Limb (tissue), 2 donors: ENCODE measurements at regions not wholly inside any gene's neighbourhood (a gene's known extent, or its start where the extent isn't known, plus 50 kb on each side); places are given as distances from the start of the nearest gene placed in this dataset.
A peak's percentile ranks its signal among the peaks of the same experiment; 100 is the strongest.
"Not testable (repeated sequence)": the region's sequence is repeated elsewhere in the genome, so short reads cannot be mapped to it uniquely, and the experiment has no call there.

ENCODE experiments used
- DNase-seq, 2 donors: peaks; one replicate each; pipeline ENCODE4 v3.0.0-alpha.2; 2016; ENCODE audit errors: extremely low spot score in 2 of 2

DNA sequence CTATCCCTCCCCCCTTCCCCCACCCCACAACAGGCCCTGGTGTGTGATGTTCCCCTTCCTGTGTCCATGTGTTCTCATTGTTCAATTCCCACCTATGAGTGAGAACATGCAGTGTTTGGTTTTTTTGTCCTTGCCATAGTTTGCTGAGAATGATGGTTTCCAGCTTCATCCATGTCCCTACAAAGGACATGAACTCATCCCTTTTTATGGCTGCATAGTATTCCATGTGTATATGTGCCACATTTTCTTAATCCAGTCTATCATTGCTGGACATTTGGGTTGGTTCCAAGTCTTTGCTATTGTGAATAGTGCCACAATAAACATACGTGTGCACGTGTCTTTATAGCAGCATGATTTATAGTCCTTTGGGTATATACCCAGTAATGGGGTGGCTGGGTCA is 52.3 kb upstream of the MAN1A2 start:
- DNase-seq = not testable (repeated sequence)

DNA sequence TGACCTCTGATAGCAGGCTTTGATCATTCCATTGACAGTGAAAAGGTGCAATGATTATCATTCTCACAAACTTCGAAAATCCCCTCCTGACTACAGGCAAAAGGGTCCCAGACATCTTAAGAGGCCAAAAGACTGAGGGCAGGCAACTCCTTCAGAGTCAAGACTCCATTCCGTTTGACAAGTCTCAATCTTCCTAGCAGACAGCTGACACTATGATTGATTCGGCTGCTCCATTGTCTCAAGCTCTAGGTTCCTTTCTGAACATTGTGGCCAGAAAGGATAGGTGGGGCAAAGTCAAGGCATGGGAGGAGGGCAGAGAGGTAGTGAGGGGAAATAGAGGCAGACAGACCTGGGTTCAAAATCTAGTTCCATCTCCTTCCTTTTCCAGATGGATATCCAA is 53.7 kb upstream of the MAN1A2 start:
- DNase-seq = no peak

DNA sequence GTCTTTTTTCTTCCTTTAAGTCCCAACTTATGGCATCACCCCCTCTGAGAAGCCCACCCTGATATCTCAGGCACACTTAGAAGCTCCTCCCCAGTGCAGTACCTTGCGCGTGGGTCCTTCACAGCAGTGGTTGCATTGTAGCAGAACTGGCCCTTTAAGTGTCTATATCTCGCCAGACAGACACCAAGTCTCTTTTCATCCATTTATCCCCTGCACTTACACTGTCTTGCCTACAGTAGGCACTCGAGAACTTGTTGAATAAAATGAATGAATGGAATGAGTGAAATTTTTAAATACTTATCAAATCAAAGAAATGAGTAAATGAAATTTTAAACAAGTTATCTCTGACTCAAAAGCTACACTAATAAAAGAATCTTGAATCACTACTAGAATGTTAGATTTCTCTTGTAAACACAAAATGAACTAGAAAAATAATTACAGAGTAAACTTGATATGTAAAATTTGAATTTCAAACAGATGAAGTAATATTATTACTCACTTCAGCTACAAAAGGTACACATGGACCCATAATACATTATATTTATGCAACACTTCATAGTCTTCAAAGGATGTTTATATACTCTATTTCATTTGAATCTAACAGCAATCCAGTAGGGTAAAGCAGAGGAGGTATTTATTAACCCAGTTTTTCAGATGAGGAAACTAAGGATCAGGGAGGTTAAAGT is 54.7 kb upstream of the MAN1A2 start:
- no peak for DNase-seq

DNA sequence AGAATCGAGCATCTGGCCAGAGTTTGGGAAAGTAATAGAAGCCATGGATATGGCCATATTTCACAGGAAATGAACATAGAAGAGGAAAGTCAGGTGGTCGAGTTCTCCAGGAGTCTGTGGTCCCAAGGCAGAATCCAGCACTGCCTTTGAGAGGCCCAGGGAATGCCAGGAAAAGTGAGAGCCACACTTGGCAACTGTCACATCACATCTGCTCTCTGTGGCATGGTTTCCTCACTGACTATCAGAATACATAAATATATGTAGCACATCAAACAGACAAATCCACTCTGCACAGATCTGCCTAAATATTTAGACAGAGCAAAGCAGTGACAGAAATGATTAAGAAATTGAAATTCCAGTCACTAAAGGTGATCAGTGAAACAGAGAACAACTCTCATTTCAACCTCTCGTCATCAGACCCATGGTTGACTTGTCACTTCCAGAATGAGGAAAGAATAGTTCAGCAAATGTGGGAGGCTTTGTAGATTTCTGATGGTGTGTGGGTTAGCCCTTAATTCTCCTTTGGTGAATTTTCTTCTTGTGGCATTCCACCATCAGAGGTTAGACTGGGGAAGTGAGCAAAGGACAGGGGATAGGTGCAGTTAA is 58.8 kb upstream of the MAN1A2 start:
- DNase-seq = no peak

DNA sequence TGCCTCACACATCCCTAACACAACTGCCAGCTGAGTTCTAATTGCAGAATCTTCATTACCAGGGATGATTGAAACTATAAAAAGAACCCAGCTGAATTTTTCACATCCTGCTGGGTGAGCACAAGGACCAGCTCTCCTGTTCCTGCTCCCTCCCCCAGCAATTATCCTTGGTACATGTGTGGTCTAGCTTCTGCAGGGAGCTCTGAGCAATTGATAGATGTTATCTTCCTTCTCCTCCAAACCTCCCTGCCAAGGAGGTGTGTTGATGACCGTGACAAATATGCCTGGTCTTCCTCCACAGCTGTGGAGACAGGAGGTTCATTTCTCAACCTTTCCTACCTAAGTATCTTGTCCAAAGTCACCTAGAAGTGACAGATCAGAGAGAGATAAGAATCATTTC is 65.3 kb upstream of the MAN1A2 start:
- DNase-seq = no peak

DNA sequence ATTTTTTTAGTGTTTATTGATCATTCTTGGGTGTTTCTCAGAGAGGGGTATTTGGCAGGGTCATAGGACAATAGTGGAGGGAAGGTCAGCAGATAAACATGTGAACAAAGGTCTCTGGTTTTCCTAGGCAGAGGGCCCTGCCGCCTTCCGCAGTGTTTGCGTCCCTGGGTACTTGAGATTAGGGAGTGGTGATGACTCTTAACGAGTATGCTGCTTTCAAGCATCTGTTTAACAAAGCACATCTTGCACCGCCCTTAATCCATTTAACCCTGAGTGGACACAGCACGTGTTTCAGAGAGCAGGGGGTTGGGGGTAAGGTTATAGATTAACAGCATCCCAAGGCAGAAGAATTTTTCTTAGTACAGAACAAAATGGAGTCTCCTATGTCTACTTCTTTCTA is 67.1 kb upstream of the MAN1A2 start:
- DNase-seq = not testable (repeated sequence)

DNA sequence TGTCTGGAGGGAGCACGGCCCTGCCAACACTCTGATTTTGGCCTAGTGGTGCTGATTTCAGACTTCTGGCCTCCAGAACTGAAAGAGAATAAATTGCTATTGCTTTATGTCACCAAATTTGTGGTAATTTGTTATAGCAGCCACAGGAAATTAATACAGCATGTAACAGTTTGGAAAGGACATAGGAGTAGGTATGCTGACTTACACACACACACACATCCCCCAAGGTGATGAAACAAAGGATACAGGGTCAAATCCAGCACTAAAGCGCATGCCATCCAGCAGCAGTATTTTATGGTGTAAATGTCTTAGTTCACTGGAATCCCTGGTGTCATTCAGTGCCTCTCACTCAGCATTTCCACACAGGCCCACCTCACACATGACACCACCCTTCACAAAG is 72.2 kb upstream of the MAN1A2 start:
- no peak for DNase-seq

DNA sequence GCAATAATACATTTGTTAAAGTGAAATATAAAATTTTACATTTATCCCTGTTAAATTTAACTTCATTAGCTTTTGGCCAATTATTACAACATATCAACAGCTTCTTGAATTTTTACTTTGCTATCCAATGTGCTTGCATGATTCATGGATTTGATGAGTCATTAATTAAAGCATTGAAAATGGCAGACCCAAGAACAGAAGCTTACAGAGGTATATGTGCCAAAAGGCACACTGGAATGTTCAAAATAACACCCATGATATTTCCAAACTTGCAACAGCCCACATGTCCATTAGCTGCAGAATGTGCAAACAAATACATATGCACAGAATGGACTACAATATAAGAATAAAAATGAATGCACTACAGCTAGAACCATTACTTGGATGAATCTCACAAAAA is 76.4 kb upstream of the MAN1A2 start:
- DNase-seq = no peak

DNA sequence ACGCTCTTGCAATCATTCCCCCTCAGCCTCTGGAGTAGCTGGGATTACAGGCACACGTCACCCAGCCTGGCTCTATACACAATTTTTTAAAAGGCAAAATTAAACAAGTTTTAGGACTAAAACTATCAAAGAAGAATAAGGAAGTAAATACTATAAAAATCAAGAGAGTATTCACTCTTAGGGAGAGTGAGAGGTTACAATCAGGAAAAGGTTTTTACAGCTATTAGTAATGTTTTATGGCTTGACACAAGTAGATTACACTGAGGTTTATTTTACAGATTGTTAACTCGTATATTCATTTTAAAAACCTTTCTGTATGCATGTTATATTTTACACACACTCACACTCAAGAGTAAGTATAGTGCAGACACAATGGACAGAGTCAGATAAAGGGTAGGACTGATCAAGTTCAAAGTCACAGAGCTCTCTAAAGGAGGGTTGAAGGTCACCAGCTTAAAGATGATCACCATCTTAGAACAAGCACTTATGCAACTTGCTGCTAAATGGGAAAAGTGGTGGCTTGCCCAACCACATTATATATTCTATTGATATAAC is 77.9 kb upstream of the MAN1A2 start:
- DNase-seq = no peak

DNA sequence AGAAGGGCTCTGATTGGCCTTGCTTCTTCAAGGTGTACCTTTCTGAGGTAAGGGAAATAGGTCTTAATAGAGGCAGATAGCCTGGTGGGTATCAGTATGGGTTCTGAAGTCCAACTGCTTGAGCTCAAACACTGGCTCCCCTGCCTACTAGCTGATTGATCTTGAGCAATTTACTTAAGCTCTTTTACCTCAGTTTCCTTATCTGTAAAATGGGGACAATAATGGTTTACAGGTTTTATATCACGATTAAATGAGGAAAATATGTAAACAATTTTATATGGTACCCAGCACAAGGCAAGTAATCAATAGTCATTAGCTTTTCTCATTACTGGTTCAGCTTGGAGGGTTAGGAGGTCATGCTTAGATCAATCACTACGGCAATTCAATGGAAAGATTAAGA is 75.8 kb upstream of the VTCN1 start:
- no peak for DNase-seq

DNA sequence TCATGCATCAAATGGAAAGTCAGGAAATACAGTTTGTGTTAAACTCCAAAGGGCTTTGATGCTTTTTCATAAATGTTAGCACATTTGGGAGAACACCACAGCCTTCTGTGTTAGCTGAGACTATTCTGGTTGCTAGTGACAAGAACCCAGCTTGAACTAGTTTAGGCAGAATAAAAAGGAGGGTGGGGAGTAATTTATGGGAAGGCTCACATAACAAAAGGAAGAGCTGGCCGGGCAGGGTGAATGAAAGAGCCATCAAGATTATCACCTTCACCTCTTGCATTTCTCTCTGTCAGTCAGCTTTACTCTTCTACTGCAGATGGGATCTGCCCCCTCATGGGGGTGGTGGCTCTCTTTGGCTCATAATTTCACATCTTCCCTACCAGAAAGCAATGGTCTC is 75.4 kb upstream of the VTCN1 start:
- DNase-seq = no peak

DNA sequence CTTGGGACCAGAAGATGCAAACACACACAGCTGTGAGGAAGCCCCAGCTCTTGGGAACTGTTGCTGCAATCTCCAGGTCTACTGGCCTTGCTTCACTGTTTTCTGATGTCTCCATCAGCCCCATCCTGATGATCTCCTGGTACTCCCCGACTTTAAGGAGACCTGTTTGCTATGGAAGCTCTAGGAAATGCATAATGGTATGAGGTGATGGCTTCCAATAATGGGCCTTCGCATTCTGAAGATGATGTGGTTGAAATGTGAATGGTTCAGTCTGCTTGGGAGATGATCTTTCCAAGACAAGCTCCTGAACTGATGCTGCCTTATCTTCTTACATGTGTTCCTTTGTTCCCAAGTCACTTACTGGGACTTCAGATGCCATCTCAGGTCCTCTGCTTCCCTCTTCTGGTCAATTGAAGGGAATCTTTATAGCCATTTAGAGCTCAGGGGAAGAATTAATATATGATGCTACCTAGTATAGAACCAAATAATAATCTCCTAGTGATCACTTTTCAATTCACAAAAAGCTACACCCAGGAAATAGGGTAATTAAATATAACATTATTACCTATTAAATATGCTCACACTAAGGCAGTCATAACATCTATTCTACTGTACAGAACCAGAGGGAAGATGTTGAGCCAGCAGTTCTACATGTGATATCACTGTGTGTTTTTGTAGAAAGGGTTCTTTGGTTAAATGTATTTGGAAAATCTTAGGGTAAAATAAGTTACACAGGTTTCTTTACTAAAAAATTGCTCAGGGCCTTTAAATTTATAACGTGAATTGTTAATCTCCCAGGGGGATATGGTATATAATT is 73.9 kb upstream of the VTCN1 start:
- peak in 1 of 2 donors; percentile 67 for DNase-seq

DNA sequence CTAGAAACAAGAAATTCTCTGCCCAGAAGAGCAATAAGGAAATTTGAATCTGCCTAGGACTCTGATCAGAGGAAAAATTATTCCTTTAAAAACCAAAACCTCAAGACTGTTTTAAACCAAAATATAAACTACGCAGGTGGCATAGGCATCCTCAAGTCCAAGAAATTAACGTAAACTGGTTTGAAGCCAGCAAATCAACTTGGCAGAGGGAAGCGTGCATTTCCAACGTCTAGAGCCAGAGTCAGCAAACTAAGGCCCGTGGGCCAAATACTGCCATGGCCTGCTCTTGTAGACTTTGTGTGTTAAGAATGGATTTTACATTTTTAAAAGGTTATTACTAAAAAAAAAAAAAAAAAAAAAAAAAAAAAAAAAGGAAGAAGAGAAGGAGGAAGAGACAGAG is 67.8 kb upstream of the VTCN1 start:
- DNase-seq = no peak

DNA sequence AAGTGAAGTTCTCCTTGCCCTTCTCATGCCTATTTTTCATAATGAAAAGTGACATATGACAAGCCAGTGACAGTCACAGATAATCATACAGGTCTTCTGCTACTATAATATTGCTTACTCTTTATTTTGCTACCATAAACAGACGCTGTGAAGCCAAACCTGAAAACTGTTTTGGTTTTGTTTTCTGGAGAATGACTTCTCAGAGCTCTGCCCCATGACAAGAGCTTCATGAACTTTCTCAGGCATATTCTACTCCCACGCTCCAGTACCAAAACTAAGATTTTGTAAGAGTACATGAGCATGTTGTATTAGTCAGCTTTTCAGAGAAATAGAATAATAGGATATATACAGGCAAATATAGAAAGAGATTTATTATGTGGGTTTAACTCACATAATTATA is 64.3 kb upstream of the VTCN1 start:
- DNase-seq = no peak

DNA sequence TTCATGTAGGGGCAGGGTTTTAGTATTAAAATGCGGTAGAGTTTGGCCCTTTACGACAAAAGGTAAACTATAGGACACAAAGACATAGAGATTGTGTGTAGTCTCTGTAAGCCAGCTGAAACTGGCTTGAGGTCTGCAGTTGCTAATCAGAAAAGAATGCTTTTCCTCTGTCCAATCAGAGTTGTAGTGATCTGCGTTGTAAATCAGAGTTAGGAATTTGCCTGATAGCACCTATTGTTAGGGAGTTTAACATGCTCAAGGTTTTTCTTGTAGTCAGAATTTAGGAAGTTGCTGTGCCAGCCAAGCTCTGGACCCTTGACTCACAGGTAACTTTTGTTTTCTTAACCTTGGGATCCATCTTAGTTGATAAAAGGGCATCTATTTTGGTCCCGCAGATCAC is 61.2 kb upstream of the VTCN1 start:
- no peak for DNase-seq

DNA sequence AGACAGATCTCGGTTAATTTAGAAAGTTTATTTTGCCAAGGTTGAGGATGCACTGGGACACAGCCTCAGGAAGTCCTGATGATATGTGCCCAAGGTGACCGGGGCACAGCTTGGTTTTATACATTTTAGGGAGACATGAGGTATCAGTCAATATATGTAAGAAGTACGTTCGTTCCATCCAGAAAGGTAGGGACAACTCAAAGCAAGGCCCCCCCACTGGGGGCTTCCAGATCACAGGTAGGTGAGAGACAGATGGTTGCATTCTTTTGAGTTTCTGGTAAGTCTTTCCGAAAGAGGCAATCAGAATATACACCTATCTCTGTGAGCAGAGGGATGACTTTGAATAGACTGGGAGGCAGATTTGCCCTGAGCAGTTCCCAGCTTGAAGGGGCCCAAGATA is 60.4 kb upstream of the VTCN1 start:
- no peak for DNase-seq

DNA sequence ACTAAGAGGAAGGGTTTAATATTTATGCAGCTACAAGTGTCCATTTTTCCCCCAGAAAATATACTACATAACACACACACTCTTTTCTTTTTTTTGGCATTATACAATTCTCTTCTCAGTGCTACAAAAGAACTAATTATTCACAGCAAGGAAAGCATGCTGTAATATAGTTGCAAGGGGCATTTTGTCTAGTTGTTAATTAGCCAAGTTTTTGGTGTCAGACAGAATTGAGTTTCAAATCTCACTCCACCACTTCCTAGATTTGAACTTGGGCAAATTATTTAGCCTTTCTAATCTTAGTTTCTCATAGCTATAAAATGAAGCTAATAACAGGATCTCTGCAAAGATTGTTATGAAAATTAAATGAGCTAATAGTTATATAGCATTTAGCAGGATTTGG is 60.0 kb upstream of the VTCN1 start:
- DNase-seq = no peak

DNA sequence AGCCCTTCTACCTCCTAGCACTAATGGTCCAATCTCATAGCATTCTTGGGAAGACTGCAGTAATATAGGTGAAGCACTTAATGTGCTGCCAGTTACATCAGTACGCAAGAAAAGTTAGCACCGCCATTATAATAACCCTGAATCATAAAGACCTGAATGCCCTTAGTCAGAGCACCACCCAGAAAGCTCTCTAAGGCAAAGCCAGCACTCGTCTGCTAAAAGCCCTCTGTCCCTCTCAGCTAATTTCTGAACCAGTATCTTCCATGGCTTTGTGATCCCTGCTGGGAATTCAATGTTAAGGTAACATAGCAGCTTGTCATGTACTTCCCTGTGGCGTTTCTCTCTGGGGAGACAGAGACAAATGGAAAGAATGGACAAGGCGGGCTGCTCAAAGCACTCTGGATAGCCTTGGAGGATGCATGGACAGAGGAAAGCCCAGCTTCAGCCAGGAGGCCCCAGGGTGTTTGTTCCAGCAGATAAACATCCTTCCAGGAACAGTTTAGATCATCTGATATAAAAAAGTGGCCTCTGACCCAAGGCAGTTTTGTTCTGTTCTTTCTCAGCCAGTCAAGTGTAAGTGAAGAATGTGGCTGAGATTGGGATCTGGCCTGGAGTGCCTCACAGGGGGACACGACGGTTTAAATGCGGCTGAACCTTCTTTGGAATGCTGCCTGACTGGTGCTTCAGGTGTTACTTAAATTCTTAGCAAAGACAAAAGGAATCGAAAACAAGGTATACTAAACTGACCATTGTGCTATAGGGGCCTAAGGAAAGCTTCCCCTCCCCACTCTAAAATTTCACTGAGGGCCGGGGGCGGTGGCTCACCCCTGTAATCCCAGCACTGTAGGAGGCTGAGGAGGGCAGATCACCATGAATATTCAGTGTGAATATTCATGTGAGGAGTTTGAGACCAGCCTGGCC is 58.1 kb upstream of the VTCN1 start:
- no peak for DNase-seq

DNA sequence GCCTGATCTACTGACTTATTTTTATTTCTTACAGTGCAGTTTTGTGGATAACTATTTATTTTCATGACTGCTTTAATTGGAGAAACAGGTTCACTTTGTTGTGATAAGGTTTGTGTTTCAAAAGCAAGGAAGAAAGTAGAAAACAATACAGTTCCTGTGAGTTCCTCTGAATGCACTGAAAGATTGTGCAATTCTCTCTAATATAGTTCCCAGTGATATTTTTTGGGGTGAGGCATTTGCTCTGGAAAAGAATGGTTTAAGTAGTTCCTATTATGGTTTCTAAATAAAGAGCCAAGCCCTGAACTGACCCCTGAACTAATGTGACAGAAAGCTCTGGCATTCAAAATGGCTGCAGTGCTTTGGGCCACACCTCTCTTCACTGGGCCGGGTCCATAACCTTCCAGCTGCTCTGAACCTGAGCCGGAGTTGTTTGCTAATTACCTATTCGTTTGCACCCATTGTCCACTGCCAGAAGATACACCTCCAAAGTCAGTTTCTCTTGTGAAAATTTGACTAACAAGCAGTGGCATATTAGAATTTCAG is 56.6 kb upstream of the VTCN1 start:
- DNase-seq = no peak

DNA sequence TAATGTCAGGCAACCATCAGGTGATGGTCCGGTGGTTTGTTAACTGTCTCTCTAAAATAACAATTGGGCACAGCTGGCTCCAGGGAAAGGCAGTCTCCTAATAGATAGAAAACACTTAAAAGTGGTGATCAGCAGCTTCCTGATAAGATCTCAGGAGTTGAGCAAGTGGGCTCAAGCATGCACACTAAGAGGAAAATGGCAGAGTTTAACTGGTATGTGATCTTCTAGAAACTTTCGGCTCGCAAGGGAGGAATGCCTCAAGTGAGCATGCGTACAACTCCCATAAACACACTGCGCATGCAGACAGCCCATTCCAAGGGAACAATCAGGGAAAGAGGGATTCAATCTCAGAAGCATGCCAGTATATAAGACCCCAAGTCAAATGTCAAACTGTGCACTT is 52.2 kb upstream of the VTCN1 start:
- DNase-seq = no peak

DNA sequence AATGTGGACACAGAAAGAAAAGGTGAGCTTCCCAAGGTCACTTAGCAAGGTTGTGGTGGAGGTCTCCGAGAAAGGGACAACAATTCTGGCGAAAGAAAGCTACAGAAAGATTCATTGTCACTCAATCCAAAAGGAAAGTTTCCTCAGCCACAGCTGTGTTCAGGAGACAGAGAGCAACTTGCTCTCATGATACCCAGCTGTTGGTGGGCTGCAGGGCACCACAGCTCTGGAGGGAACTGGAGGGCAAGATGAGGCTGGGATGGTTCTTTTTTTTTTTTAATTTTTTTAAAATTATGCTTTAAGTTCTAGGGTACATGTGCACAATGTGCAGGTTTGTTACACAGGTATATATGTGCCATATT is 50.7 kb upstream of the VTCN1 start:
- no peak for DNase-seq
